ENCODE measurements at regions not wholly inside any gene's neighbourhood (a gene's known extent, or its start where the extent isn't known, plus 50 kb on each side); places are given as distances from the start of the nearest gene placed in this dataset.

DNA sequence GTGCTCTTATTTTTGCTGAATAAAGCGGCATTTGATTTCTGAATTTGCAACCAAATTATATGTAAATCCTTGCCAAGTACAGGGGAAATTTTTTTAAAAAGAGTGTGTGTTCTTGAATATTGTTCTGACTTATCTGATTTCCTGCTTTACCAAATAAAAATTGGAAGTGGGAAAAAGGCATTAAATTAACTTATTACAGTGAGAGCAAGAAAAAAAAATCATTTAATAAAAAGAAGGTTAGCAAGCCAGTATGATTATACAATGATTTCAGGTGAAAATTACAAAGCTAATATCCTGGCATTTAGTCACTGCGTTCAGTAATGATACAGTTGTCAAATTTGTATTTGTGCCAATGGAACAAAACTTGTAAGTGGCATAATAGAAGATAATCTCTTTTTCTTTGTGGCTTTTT is 82.1 kb upstream of the PPARA start:
- Histone ChIP-seq H3K4me3 (ENCODE audit: low read length in 2 of 2) (no peak overlapping the region), H3K27ac (ENCODE audit: low read depth in 1 of 2, low read length in 1 of 2) (no peak overlapping the region)
- no peak for DNase-seq (ENCODE audit: low read depth in 6 of 9, low spot score in 9 of 9)

DNA sequence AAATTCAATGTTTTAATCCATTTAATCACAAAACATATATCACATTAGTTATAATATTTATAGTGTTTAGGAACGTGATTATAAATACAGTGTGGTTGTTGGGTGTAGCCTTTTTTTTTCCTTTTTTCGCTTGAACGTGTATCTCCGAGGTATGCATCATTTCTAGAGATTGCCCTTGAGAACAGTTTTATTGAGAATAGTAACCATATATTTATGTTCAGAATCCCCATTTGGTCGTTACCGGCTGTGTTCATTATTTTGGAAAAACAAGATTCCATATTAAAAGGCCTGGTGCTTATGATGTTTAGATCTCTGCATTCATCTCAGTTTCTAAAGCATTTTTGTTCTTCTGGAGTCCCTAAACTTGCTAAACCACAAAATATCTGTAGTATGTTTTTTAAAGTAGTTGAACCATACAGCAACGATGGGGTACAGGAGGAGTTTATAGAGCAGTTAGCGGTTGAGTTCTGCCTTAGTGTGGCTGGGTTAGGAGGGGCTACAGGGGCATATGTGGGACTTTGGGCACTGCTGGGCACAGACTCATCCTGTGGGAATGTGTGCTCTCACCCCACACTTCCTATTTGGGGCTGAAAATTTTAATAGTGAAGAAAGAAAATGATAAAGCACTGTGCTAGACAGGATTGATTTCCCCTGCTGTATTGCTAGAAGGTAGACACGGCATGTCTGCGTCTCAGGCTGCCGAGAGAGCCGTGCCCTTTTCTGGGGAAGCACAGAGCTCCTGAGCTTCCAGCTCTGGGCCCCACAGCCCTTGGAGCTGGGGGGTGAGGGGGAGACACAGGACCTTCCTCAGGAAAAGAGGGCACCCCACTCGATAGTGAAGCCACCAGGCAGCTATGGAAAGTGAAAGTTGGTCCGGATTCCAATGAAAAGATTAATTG is 81.5 kb upstream of the PPARA start:
- no peak for DNase-seq (ENCODE audit: low read depth in 6 of 9, low spot score in 9 of 9)
- Histone ChIP-seq H3K4me3 (ENCODE audit: low read length in 2 of 2) (peak overlapping the region in 1 of 2 donors; percentile 89), H3K4me1 (ENCODE audit: control insufficient read depth in 2 of 2, insufficient read depth in 2 of 2, low read length in 2 of 2) (peaks cover 2 to 24% of the 10 kb centered on the region in 2 donors), H3K27ac (ENCODE audit: low read depth in 1 of 2, low read length in 1 of 2) (peak overlapping the region; percentile 47 to 73), H3K27me3 (ENCODE audit: control insufficient read depth in 2 of 2, insufficient read depth in 1 of 2, low read length in 1 of 2) (peaks cover 0 to 81% of the 10 kb centered on the region in 2 donors), H3K9me3 (ENCODE audit: control insufficient read depth in 2 of 2, insufficient read depth in 1 of 2, low read length in 1 of 2) (no peaks in the 10 kb centered on the region), H3K36me3 (ENCODE audit: control insufficient read depth in 2 of 2, insufficient read depth in 2 of 2, low read length in 1 of 2) (peaks cover 0 to 6% of the 10 kb centered on the region in 2 donors)
- 45% methylated on average over 14 of the region's 14 CpGs for WGBS

More for the DNA sequence above, 82.1 kb upstream of the PPARA start:
- H3K4me1 ChIP-seq (ENCODE audit: control insufficient read depth in 2 of 2, insufficient read depth in 2 of 2, low read length in 2 of 2), result peaks cover 2 to 18% of the 10 kb centered on the region in 2 donors
- peaks cover 0 to 9% of the 10 kb centered on the region in 2 donors for H3K36me3 ChIP-seq (ENCODE audit: control insufficient read depth in 2 of 2, insufficient read depth in 2 of 2, low read length in 1 of 2)
- H3K9me3 ChIP-seq (ENCODE audit: control insufficient read depth in 2 of 2, insufficient read depth in 1 of 2, low read length in 1 of 2), result no peaks in the 10 kb centered on the region
- peaks cover 0 to 81% of the 10 kb centered on the region in 2 donors for H3K27me3 ChIP-seq (ENCODE audit: control insufficient read depth in 2 of 2, insufficient read depth in 1 of 2, low read length in 1 of 2)
- WGBS, result 96% methylated on average over 2 of the region's 2 CpGs

DNA sequence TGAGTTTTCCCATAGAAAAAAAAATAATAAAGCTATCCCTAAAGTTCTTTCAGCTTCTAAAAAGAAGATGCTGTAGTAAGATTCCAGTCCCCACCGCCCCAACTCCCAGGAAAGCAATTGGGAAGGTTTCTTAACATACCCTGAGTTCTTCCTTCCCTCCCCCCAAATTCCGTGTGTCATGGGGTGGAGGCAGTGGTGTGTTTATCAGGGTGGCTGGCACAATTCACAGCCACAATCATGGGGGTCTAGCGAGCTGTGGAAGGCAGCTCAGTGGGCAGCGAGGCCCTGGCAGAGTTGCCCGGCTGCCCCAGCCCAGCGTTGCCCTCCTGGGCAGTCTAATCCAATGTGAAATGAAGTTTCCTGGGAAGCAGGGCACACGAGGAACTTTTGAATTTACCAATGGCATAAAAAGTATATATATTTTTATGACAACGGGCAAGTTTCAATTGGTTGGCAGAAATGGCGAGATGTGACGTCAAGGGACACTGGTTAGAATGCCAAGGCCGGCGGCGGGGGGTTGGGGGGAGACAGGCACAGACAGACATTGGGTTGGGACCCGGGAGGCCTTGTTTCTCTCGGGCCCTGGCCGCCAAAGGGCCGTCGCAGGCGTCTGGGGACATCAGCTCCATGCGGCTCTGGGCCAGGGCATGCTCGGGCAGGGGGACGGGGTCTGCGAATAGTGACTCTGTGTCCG is 80.7 kb upstream of the PPARA start:
- H3K4me3 ChIP-seq (ENCODE audit: low read length in 2 of 2), result peak overlapping the region; percentile 36 to 89
- DNase-seq (ENCODE audit: low read depth in 6 of 9, low spot score in 9 of 9), result no peak
- 26% methylated on average over 24 of the region's 24 CpGs for WGBS
- peak overlapping the region; percentile 47 to 90 for H3K27ac ChIP-seq (ENCODE audit: low read depth in 1 of 2, low read length in 1 of 2)
- H3K9me3 ChIP-seq (ENCODE audit: control insufficient read depth in 2 of 2, insufficient read depth in 1 of 2, low read length in 1 of 2), result no peaks in the 10 kb centered on the region
- H3K27me3 ChIP-seq (ENCODE audit: control insufficient read depth in 2 of 2, insufficient read depth in 1 of 2, low read length in 1 of 2), result peaks cover 0 to 81% of the 10 kb centered on the region in 2 donors
- H3K36me3 ChIP-seq (ENCODE audit: control insufficient read depth in 2 of 2, insufficient read depth in 2 of 2, low read length in 1 of 2), result no peaks in the 10 kb centered on the region
- H3K4me1 ChIP-seq (ENCODE audit: control insufficient read depth in 2 of 2, insufficient read depth in 2 of 2, low read length in 2 of 2), result peaks cover 2 to 32% of the 10 kb centered on the region in 2 donors

DNA sequence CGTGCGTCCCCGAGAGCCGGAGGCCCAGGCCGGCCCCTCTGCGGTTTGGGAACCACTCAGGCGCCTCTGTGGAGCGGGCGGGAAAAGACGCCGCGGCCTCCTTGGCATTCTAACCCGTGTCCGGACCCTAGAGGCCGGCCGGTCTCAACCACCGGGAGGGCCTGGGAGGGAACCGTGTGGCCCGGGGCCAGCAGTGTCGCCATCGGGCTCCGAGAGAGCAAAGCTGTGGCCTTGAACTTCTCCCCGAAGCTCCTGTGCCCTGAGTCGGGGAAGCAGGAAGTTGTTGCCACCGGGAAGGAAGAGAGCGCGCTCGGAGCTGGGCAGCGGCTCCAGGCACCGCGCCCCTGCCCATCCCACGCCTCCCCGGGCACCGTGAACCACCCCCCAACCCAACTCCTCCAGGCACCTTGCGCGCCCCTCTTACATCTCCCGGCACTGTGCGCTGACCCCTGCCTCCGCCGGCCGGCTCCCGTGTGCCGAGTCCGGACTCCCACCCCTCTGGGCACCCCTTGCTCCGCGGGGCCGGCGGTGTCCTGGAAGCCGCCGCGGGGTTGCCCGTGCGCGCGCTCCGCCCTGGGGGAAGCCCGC is 80.0 kb upstream of the PPARA start:
- WGBS, result under 1% methylated on average over 57 of the region's 57 CpGs
- H3K9me3 ChIP-seq (ENCODE audit: control insufficient read depth in 2 of 2, insufficient read depth in 1 of 2, low read length in 1 of 2), result no peaks in the 10 kb centered on the region
- peak overlapping the region; percentile 36 to 89 for H3K4me3 ChIP-seq (ENCODE audit: low read length in 2 of 2)
- peak overlapping the region; percentile 32 to 90 for H3K27ac ChIP-seq (ENCODE audit: low read depth in 1 of 2, low read length in 1 of 2)
- H3K36me3 ChIP-seq (ENCODE audit: control insufficient read depth in 2 of 2, insufficient read depth in 2 of 2, low read length in 1 of 2), result no peaks in the 10 kb centered on the region
- H3K27me3 ChIP-seq (ENCODE audit: control insufficient read depth in 2 of 2, insufficient read depth in 1 of 2, low read length in 1 of 2), result peaks cover 0 to 81% of the 10 kb centered on the region in 2 donors
- DNase-seq (ENCODE audit: low read depth in 6 of 9, low spot score in 9 of 9), result no peak
- peaks cover 2 to 38% of the 10 kb centered on the region in 2 donors for H3K4me1 ChIP-seq (ENCODE audit: control insufficient read depth in 2 of 2, insufficient read depth in 2 of 2, low read length in 2 of 2)

DNA sequence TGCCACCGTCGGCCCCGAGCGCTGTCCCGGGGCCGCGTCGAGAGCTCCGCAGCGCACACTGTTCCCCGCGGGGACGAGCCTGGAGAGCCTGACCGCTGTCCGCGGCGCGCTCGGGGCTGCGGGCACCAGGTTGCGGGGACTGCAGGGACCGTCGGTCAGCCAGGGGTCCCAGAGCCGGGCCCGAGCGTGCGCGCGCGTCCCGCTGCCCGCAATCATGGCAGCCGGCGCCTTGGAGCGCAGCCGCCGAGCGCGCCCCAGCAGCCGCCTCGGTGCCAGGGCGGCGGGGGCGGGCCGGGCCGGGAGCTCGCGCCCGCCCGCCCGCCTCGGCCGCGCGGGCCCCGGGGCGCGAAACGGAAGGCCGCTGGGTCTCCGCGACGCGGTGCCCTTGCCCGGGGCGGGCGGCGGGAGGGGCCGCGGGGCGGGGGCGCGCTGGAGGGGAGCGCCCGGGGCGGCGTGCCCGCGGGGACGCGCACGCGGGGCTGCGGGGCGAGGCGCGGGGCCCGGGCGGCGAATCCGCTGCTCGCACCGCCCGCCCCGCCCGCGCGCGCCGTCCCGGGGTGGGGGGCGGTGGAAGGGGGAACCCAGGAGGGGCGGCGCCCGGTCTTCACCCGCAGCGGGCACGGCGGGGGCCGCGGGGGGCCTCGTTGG is 79.4 kb upstream of the PPARA start:
- Histone ChIP-seq H3K36me3 (ENCODE audit: control insufficient read depth in 2 of 2, insufficient read depth in 2 of 2, low read length in 1 of 2) (peaks cover 0 to 4% of the 10 kb centered on the region in 2 donors), H3K4me1 (ENCODE audit: control insufficient read depth in 2 of 2, insufficient read depth in 2 of 2, low read length in 2 of 2) (peaks cover 2 to 38% of the 10 kb centered on the region in 2 donors), H3K27ac (ENCODE audit: low read depth in 1 of 2, low read length in 1 of 2) (peak overlapping the region in 1 of 2 donors; percentile 90), H3K9me3 (ENCODE audit: control insufficient read depth in 2 of 2, insufficient read depth in 1 of 2, low read length in 1 of 2) (no peaks in the 10 kb centered on the region), H3K27me3 (ENCODE audit: control insufficient read depth in 2 of 2, insufficient read depth in 1 of 2, low read length in 1 of 2) (peaks cover 0 to 84% of the 10 kb centered on the region in 2 donors), H3K4me3 (ENCODE audit: low read length in 2 of 2) (peak overlapping the region in 1 of 2 donors; percentile 89)
- under 1% methylated on average over 101 of the region's 112 CpGs for WGBS
- DNase-seq (ENCODE audit: low read depth in 6 of 9, low spot score in 9 of 9), result peak in 1 of 9 donors; percentile 3

DNA sequence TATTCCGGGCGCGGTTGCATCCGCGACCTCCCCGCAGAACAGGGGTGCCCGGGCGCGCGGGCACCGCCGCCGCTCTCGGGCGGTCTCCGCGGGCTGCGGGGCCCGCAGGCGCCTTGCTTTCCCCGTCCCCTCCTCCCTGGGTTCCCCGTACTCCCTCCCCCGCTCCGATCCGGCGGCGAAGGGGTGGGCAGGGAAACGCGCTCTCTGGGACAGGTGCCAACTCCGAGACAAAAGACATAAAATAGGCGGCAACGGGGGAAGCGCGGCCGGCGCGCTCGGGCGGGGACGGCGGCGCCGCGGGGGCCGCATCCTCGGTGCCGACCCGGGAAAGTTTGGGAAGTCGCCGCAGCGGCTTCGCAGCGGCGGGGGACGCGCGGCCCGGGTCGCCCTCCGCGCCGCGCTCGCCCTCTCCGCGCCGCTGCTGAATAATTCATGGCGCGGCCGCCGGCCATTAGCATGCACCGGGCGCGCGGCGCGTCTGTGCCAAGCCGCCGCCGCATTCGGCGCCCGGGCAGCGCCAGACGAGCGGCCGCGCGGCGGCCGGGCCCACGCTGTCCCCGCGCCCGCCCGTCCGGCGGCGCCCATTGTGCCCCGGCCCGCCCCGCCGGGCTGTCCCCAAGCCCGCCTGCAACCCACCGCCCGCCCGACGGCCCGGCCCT is 78.7 kb upstream of the PPARA start:
- peaks cover 0 to 5% of the 10 kb centered on the region in 2 donors for H3K36me3 ChIP-seq (ENCODE audit: control insufficient read depth in 2 of 2, insufficient read depth in 2 of 2, low read length in 1 of 2)
- under 1% methylated on average over 109 of the region's 109 CpGs for WGBS
- peak overlapping the region in 1 of 2 donors; percentile 89 for H3K4me3 ChIP-seq (ENCODE audit: low read length in 2 of 2)
- H3K9me3 ChIP-seq (ENCODE audit: control insufficient read depth in 2 of 2, insufficient read depth in 1 of 2, low read length in 1 of 2), result no peaks in the 10 kb centered on the region
- H3K27me3 ChIP-seq (ENCODE audit: control insufficient read depth in 2 of 2, insufficient read depth in 1 of 2, low read length in 1 of 2), result peaks cover 0 to 86% of the 10 kb centered on the region in 2 donors
- H3K27ac ChIP-seq (ENCODE audit: low read depth in 1 of 2, low read length in 1 of 2), result peak overlapping the region in 1 of 2 donors; percentile 86
- H3K4me1 ChIP-seq (ENCODE audit: control insufficient read depth in 2 of 2, insufficient read depth in 2 of 2, low read length in 2 of 2), result peaks cover 2 to 38% of the 10 kb centered on the region in 2 donors
- peak in 3 of 9 donors; percentile 2 to 30 (median 21) for DNase-seq (ENCODE audit: low read depth in 6 of 9, low spot score in 9 of 9)

DNA sequence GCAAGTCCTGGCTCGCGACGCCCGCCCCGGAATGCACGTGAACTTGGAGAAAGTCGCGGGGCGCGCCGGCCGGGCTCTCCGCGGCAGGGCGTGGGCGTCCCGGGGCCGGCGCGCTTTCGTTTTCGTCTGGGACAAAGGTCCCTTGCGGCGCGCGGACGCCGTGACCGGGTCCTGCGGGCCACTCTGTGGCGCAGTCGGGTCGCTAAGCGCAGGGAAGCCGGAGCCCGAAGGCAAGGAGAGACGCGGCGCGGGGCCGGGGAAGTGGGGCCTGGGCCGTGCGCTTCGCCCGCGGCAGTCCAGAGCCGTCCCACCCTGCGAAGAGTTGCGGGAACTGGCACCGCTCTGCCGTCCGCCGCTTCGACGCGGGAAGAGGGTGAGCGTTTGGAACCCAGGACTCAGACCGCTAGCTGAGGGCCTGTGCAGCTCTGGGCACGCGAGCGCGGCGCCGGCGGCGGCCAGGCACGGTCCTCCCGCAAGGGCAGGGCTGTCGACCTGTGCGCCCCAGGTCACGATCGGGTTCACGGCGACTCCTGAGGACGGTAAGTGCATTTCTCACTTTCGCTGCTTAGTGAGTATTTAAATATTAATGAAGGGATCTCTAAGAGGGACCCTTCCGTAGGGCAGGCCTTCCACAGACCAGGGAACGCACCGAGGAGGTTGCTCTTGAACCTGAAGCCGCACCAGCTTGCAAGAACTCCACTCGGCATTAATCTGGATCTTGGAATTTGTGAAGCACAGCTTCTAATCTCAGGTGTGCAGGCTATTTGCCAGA is 78.0 kb upstream of the PPARA start:
- peak overlapping the region in 1 of 2 donors; percentile 86 for H3K27ac ChIP-seq (ENCODE audit: low read depth in 1 of 2, low read length in 1 of 2)
- peaks cover 0 to 5% of the 10 kb centered on the region in 2 donors for H3K36me3 ChIP-seq (ENCODE audit: control insufficient read depth in 2 of 2, insufficient read depth in 2 of 2, low read length in 1 of 2)
- peak in 1 of 9 donors; percentile 10 for DNase-seq (ENCODE audit: low read depth in 6 of 9, low spot score in 9 of 9)
- no peaks in the 10 kb centered on the region for H3K9me3 ChIP-seq (ENCODE audit: control insufficient read depth in 2 of 2, insufficient read depth in 1 of 2, low read length in 1 of 2)
- H3K27me3 ChIP-seq (ENCODE audit: control insufficient read depth in 2 of 2, insufficient read depth in 1 of 2, low read length in 1 of 2), result peaks cover 0 to 85% of the 10 kb centered on the region in 2 donors
- H3K4me3 ChIP-seq (ENCODE audit: low read length in 2 of 2), result peak overlapping the region; percentile 35 to 89
- under 1% methylated on average over 81 of the region's 81 CpGs for WGBS
- peaks cover 2 to 38% of the 10 kb centered on the region in 2 donors for H3K4me1 ChIP-seq (ENCODE audit: control insufficient read depth in 2 of 2, insufficient read depth in 2 of 2, low read length in 2 of 2)

Measured in thymus (tissue), 11 donors.